Stimulated activated CD8-positive, alpha-beta memory T cell treated with anti-CD3 and anti-CD28 coated beads, Interleukin-7, amount 100 ng/mL, for 24 hours (primary cell): ENCODE measurements at regions not wholly inside any gene's neighbourhood (a gene's known extent, or its start where the extent isn't known, plus 50 kb on each side); places are given as distances from the start of the nearest gene placed in this dataset.

Experiments used
- DNase-seq: peaks from one replicate; pipeline ENCODE4 v3.0.0-alpha.2; 2020; ENCODE audit warnings: low read depth

- DNase-seq, result no peak
Observed at GRCh38 chr11:80855426-80855825, 1414.6 kb upstream of the TENM4 start.

GRCh38 chr11:80849253-80849652 lies 1408.4 kb upstream of the TENM4 start:
- DNase-seq, result no peak

- no peak for DNase-seq
Observed at GRCh38 chr11:80846979-80847378, 1406.1 kb upstream of the TENM4 start.

DNA sequence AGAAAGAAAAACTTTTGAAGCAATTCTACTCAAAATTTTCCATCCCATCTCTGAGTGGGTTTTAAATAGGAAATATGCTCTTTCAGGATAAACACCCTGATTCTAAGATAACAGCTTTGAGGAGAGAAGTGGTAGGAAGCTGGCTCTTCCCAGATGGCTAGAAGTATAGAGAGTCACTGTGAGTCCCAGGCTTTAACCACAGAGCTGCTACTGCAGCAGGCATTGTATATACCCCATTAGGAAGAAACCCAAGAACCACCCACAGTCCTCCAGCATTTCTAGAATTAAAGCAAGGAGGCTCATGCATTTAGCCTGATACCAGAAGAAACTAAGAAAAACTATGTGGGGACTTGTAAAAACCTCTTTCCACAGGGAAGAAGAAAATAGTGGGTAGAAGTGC lies 1405.6 kb upstream of the TENM4 start:
- no peak for DNase-seq

DNA sequence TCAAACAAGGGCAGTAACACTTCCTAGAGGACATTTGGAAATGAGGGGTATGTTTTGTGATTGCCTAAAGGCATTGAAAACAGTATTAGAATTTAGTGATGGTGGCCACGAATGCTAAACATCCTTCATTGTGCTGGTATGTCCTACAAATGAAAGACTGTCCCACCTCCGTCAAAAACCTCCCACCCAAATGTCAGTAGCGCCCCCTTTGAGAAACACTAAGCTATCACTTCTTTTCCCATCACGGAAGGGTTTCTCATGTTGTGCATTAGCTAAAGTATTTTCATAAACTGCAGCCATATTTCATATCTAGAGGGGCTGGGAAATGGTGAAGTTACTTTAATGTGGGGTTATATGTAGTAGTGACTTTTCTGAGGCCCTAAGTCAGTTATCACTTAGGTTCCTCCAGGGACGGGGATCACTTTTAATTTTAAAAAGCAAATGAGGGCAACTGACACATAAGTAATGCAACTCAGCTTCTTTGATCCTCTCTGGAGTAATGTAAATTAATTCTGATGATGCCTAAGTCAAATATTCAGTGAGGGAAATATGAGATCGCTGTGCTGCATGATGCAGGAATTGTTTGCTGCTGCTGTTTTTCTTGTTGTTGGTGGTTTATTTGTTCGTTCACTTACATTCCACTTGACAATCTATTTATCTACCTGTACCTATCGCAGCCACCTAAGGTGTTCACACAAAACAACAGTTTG lies 1403.4 kb upstream of the TENM4 start:
- no peak for DNase-seq

DNA sequence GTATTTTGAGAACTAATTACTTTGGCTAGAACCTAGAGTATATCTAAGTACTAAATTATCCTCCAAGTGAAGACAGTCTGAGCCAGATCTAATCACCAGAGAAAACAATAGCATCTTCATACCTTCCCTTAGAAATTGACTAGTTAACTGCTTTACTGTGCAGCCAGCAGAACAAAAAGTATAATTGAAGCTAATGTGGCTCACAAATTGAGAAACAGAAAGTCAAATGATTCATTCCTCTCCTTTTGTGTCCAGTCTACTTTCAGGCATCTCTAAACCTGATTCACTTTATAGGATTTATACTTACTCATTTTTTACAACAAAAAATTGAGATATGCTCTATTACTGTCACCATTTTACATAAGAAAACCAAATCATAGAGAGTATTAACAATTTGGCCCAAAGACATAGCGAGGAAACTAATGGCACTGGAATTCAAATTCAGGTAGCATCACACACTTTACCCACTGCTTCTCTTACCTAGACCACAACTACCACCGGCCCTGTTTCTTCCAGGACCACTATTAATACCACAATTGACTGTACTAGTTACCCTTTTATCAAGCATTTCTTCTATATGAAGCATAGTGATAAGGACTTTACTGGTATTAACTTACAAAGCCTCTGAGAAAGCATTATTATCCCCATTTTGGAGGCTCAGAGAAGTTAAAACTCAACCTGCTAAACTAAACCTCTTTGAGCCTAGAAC lies 1402.6 kb upstream of the TENM4 start:
- no peak for DNase-seq

DNA sequence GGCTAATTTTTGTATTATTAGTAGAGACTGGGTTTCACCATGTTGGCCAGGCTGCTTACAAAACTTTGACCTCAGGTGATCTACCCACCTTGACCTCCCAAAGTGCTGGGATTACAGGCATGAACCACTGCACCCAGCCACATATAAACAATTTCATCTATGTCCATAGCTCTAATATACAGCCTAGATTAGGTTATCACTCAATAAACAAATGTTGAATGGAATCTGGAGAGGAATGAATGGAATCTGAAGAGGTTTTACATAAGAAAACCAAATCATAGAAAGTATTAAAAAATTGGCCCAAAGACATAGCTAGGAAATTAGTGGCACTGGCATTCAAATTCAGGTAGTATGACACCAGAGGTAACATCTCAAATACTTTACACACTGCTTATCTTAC lies 1401.4 kb upstream of the TENM4 start:
- DNase-seq, result no peak

DNA sequence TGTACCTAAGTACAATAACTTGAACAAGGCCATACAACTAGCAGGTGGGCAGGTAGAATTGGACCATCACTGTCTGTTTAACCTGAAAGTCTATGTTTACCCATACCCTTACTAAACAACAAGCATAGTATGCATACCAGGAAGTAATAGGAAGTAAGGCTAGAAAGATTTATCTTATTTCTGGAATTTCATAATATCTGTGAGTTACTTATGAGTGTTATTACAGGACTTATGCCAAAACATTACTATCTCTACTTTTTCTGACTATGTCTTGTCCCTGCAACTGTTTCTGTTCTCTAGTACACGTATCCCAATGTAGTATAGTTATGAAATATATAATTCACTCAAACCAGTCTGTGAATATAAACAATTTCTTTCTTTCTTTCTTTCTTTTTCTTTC lies 1400.8 kb upstream of the TENM4 start:
- DNase-seq, result no peak

DNA sequence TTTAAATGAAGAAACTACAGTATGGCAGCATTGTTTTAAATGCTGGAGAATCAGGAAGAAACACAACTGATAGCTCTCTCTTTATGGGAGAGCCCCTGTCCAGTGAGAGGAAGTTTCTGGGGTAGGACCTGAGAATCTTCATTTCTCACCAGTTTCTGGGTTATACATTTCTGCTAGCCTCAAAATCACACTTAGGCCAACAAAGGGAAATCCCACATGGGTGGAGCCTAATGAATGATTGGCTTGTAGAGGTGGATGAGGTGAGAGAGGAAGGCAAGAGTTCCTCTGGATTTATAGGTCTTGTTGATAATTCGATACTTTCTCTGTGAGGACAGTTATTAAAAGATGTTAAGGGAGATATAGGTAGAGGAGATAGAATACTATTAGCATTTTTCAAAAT lies 1397.3 kb upstream of the TENM4 start:
- no peak for DNase-seq

DNA sequence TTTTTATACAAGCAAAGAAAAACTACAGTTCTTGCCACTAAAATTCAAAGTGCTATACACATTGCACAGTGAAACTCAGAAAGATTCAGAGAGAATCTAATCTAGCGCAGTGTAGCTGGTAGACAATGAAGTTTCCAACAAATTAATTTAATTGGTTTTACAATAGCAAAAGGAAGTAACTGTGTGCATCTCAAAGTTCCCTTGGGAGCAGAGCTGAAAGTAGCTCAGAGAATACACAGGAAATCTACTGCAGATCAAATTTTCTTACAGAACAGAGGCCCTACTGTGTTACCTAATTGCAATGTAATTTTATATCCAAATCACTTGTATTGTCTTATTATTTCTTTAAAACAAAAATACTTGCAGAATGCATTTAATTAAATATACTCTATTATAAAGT lies 1396.2 kb upstream of the TENM4 start:
- DNase-seq, result no peak

DNA sequence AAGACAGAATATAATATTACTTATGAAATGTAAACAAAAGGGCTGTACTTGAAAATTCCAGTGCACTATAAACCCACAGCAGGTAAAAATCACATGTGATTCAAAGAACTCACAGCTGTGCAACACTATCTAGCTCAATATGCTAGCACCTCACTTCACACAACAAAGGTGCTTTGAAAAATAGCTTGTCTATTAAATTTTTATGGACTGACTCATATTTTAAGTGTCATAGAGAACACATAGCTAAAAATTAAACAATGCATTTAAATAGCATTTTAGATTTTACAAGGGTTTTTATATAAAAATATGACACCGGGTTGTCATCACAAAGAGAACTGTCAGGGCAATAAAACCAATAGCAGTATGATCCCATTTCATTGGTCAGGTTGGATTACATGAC lies 1390.5 kb upstream of the TENM4 start:
- DNase-seq, result no peak

GRCh38 chr11:80827781-80828180 lies 1387.0 kb upstream of the TENM4 start:
- no peak for DNase-seq

DNA sequence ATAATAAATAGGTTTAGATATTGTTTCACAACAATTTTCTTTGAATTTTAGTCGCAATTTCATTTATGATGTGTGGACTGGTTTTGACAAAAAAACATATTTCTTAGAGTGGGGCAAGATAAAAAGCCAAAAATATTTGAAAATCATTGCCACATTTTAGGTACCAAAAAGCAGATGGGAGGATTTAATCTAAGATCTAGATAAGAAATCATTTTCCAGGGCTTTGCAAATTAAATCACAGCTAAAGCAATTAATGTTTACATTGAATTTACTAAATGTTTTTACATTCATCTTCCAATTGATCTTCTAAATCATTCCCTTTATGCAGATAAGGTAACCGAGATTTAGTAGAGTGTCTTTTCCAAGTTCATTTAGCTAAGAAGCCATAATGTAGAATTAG lies 1386.0 kb upstream of the TENM4 start:
- DNase-seq, result no peak

DNA sequence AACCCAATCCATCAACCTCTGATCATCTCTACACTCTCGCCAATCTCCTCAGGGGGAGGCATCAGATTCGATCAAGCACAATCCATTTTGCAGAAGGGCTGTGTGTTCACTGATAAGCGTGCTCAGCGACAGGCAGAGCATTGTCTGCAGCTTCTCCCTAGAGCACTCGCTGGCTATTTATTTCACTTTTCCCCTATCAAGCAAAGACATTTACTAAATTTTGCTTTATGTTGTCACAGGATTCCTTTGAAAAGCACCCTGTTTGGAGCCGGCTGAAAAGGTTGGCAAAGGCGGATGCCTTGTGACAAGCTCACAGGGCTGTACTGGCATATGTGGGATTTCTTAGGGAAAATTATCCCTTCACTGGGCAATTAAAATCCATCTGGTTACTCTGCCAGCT lies 1381.5 kb upstream of the TENM4 start:
- no peak for DNase-seq

DNA sequence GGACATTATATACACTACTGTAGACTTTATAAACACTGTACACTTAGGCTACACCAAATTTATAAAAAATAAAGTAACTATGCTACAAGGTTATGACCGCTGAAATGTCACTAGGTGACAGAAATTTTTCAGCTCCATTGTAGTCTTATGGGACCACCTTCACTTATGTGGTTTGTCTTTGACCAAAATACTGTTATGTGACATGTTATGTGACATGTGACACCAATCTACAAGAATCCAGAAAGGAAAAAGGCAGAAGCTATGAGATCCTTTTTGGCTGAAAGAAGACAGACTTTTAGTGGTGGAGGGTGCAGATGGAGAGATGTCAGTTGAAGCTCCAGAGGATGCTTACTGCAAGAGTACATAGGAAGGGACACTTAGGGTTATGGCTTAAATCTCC lies 1378.4 kb upstream of the TENM4 start:
- no peak for DNase-seq

GRCh38 chr11:80816966-80817365 lies 1376.1 kb upstream of the TENM4 start:
- DNase-seq, result no peak

GRCh38 chr11:80816454-80816847 lies 1375.6 kb upstream of the TENM4 start:
- DNase-seq, result no peak

GRCh38 chr11:80815752-80816453 lies 1375.1 kb upstream of the TENM4 start:
- DNase-seq, result no peak

DNA sequence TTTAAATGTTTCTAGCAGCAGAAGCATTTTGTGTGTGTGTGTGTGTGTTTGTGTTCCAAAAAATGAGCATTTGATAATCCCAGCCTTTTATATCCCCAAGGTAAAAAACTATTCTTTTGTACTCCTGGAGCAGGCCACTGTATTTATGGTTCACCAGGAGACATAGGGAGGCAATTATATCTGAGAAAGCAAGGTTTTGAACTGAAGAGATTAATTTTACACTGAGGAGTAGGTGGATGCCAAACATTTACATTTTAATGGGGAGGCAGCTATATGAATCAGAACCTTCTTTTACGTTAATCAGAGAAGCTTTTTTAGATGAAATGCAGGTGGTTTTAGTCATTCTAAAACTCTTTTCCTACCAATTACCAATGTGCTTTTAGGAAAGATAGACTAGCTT lies 1374.0 kb upstream of the TENM4 start:
- no peak for DNase-seq

- no peak for DNase-seq
Observed at GRCh38 chr11:80810695-80811094, 1369.9 kb upstream of the TENM4 start.

DNA sequence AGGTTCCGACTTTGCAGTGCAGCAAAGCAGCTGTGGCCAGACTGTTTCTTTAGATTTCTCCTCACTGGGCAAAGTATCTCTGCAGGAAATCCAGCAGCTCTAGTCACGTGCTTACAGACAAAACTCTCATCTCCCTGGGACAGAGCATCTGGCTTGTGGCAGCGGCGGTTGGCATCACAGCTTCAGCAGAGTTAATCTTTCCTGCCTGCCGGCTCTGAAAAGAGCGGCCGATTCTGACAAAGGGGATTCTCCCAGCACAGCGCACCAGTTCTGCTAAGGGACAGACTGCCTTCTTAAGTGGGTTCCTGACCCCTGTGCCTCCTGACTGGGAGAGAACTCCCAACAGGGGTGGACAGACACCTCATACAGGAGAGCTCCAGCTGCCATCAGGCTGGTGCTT lies 1357.3 kb upstream of the TENM4 start:
- DNase-seq, result no peak

- no peak for DNase-seq
Observed at GRCh38 chr11:80783561-80783960, 1342.7 kb upstream of the TENM4 start.

- DNase-seq, result no peak
Observed at GRCh38 chr11:80782135-80782885, 1341.5 kb upstream of the TENM4 start.
